Putamen (tissue), 1 donor: ENCODE measurements at regions not wholly inside any gene's neighbourhood (a gene's known extent, or its start where the extent isn't known, plus 50 kb on each side); places are given as distances from the start of the nearest gene placed in this dataset.
A peak's percentile ranks its signal among the peaks of the same experiment; 100 is the strongest.
"Not testable (repeated sequence)": the region's sequence is repeated elsewhere in the genome, so short reads cannot be mapped to it uniquely, and the experiment has no call there.

Experiments
- DNase-seq: peaks from one replicate; pipeline ENCODE4 v3.0.0-alpha.2; 2016; ENCODE audit warnings: low spot score

- DNase-seq: peak; percentile 47
Measured at GRCh38 chr13:54004026-54004699, 975.5 kb downstream of the OLFM4 start.

GRCh38 chr13:54016542-54016941, 987.9 kb downstream of the OLFM4 start:
- no peak for DNase-seq

- DNase-seq: no peak
Measured at GRCh38 chr13:54018485-54018884, 989.9 kb downstream of the OLFM4 start.

- no peak for DNase-seq
Measured at GRCh38 chr13:54029226-54029625, 1000.6 kb downstream of the OLFM4 start.

- no peak for DNase-seq
Measured at GRCh38 chr13:54029720-54030119, 1001.1 kb downstream of the OLFM4 start.

- DNase-seq: no peak
Measured at GRCh38 chr13:54033323-54033861, 1004.8 kb downstream of the OLFM4 start.

- DNase-seq: no peak
Measured at GRCh38 chr13:54034047-54034446, 1005.4 kb downstream of the OLFM4 start.

GRCh38 chr13:54057416-54057815, 1028.8 kb downstream of the OLFM4 start:
- not testable (repeated sequence) for DNase-seq

- DNase-seq: not testable (repeated sequence)
Measured at GRCh38 chr13:54069958-54070357, 1041.3 kb downstream of the OLFM4 start.

- DNase-seq: no peak
Measured at GRCh38 chr13:54077569-54077968, 1049.0 kb downstream of the OLFM4 start.

GRCh38 chr13:54078271-54078870, 1049.8 kb downstream of the OLFM4 start:
- DNase-seq: no peak

- not testable (repeated sequence) for DNase-seq
Measured at GRCh38 chr13:54082309-54082708, 1053.7 kb downstream of the OLFM4 start.

GRCh38 chr13:54091884-54092283, 1063.3 kb downstream of the OLFM4 start:
- DNase-seq: no peak

- no peak for DNase-seq
Measured at GRCh38 chr13:54092686-54093085, 1064.1 kb downstream of the OLFM4 start.

GRCh38 chr13:54110597-54110996, 1082.0 kb downstream of the OLFM4 start:
- no peak for DNase-seq

- DNase-seq: no peak
Measured at GRCh38 chr13:54124700-54125099, 1096.1 kb downstream of the OLFM4 start.

GRCh38 chr13:54130931-54131330, 1102.3 kb downstream of the OLFM4 start:
- DNase-seq: not testable (repeated sequence)

GRCh38 chr13:54131433-54131832, 1102.8 kb downstream of the OLFM4 start:
- not testable (repeated sequence) for DNase-seq

- not testable (repeated sequence) for DNase-seq
Measured at GRCh38 chr13:54132127-54132526, 1103.5 kb downstream of the OLFM4 start.

- DNase-seq: not testable (repeated sequence)
Measured at GRCh38 chr13:54132720-54133119, 1104.1 kb downstream of the OLFM4 start.

- no peak for DNase-seq
Measured at GRCh38 chr13:54133746-54134145, 1105.1 kb downstream of the OLFM4 start.

- no peak for DNase-seq
Measured at GRCh38 chr13:54144828-54145227, 1116.2 kb downstream of the OLFM4 start.

- DNase-seq: no peak
Measured at GRCh38 chr13:54150851-54151250, 1122.2 kb downstream of the OLFM4 start.

GRCh38 chr13:54162069-54162468, 1133.5 kb downstream of the OLFM4 start:
- DNase-seq: no peak
